Stomach (tissue), 8 donors: ENCODE measurements at regions not wholly inside any gene's neighbourhood (a gene's known extent, or its start where the extent isn't known, plus 50 kb on each side); places are given as distances from the start of the nearest gene placed in this dataset.

Source experiments
- DNase-seq, 2 donors: peaks; one replicate each; pipeline versions ENCODE4 v3.0.0 to v3.0.0-alpha.2; 2013 to 2019
- H3K27ac ChIP-seq, 5 donors: fragments of 200-600 bp in 4 of 5; sonication (generic) in 4 of 5; one replicate each; pipeline ENCODE4 v1.5.1; 2013 to 2019; ENCODE audit warnings: mild to moderate bottlenecking in 1 of 5, moderate library complexity in 1 of 5
- H3K27me3 ChIP-seq, 3 donors: fragments of 200-600 bp; sonication (generic); one replicate each; pipeline ENCODE4 v1.5.1; 2017 to 2019; ENCODE audit warnings: mixed run types in 1 of 3
- H3K36me3 ChIP-seq, 4 donors: fragments of 200-600 bp; sonication (generic); 1 replicate in 3 of 4; 2 replicates in 1 of 4; pipeline ENCODE4 v1.5.1; 2016 to 2019
- H3K4me1 ChIP-seq, 4 donors: fragments of 200-600 bp; sonication (generic); one replicate each; pipeline ENCODE4 v1.5.1; 2016 to 2019
- H3K4me3 ChIP-seq, 4 donors: fragments of 200-600 bp; sonication (generic) in 3 of 4; one replicate each; pipeline ENCODE4 v1.5.1; 2016 to 2019; ENCODE audit warnings: mild to moderate bottlenecking in 1 of 4
- H3K9me3 ChIP-seq, 4 donors: fragments of 200-600 bp; sonication (generic); one replicate each; pipeline ENCODE4 v1.5.1; 2016 to 2019
- CTCF ChIP-seq, 7 experiments: fragments of 450-650 bp in 4 of 7; fragments of 200-600 bp in 3 of 7; sonication (generic) in 3 of 7; IDR thresholded peaks; one replicate each; pipeline ENCODE4 v1.5.1; 2016 to 2019; ENCODE audit warnings: antibody characterized with exemption in 7 of 7, control low read depth in 2 of 7, mild to moderate bottlenecking in 1 of 7
- EP300 ChIP-seq: sonication (generic); formaldehyde crosslinking; IDR thresholded peaks from one replicate; pipeline ENCODE4 v1.6.1; 2017; ENCODE audit warnings: antibody characterized with exemption
- POLR2A ChIP-seq, 4 donors: fragments of 450-650 bp; IDR thresholded peaks; one replicate each; pipeline ENCODE4 v1.6.1; 2016; ENCODE audit warnings: antibody characterized with exemption in 4 of 4, control low read depth in 2 of 4, mild to moderate bottlenecking in 1 of 4, moderate library complexity in 1 of 4
- POLR2AphosphoS5 ChIP-seq, 3 donors: sonication (generic); formaldehyde crosslinking; IDR thresholded peaks; one replicate each; pipeline ENCODE4 v1.6.1; 2016; ENCODE audit warnings: antibody characterized with exemption in 3 of 3
- WGBS, 5 donors: extraction: QIAGEN DNeasy Blood & Tissue Kit in 3 of 5; methylation state at CpG; one replicate each; pipeline versions ENCODE4 v1.1.5 to v1.1.7; 2013 to 2018; 5-methylcytosine and 5-hydroxymethylcytosine counted together
- intact Hi-C: fragments of 100-400 bp; cut with DNase I; formaldehyde crosslinking; loops from one replicate; pipeline ENCODE4 v1.15.1; 2023; ENCODE audit warnings: low total_unique reads
- donor health status: healthy with polysubstance abuse.
- donor health status: Bipolar disorder and iron deficiency.
- donor health status: healthy.

- Histone ChIP-seq H3K9me3 (no peaks in the 10 kb centered on the region), H3K27me3 (no peaks in the 10 kb centered on the region), H3K36me3 (no peaks in the 10 kb centered on the region), H3K4me3 (no peak overlapping the region), H3K4me1 (no peaks in the 10 kb centered on the region), H3K27ac (no peak overlapping the region)
- DNase-seq, result no peak
- TF ChIP-seq EP300 (no peak), POLR2A (IDR thresholded peaks at IDR 0.05) (no peak), CTCF (IDR thresholded peaks at IDR 0.05) (no peak), POLR2AphosphoS5 (IDR thresholded peaks at IDR 0.05) (no peak)
- intact Hi-C loops, result no loop called here
- WGBS, 5 donors, result 66 to 91% (median 86%) methylated on average over 4 of the region's 4 CpGs
Measured at GRCh38 chr2:146229508-146230155, 1615.2 kb upstream of the ACVR2A start.

DNA sequence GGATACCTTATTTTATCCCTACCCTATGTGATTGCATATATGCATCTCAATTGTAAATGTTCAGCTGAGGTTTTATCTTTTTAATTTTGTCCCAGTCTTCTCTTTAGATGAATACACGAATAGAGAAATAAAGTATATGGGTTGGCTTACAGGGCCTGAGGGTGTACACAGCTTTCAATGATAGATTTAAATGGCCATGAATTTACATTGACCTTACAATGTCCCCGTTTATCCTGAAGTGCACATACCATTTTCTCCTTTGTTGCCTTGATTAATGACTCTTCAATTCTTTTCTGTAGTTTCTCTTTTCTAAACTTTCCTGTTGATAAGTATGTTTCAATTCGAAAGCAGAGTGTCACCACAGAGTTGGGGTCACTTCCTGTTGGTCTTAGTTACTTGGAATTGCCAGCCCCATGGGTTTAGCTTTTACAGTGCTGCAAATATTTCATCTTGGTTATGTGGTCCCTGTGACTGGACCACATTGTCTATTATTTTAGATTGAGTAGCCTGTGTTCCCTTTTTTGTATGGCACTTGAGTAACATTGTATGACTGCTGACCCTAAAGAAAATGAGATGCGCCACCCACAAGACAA, 1616.3 kb upstream of the ACVR2A start:
- no peaks in the 10 kb centered on the region for H3K36me3 ChIP-seq
- no peak overlapping the region for H3K27ac ChIP-seq
- no peak for DNase-seq
- H3K4me1 ChIP-seq, result no peaks in the 10 kb centered on the region
- TF ChIP-seq POLR2A (IDR thresholded peaks at IDR 0.05), result no peak
- TF ChIP-seq CTCF (IDR thresholded peaks at IDR 0.05), result no peak
- no peak for TF ChIP-seq EP300
- TF ChIP-seq POLR2AphosphoS5 (IDR thresholded peaks at IDR 0.05), result no peak
- H3K9me3 ChIP-seq, result no peaks in the 10 kb centered on the region
- intact Hi-C loops, result no loop called here
- no peak overlapping the region for H3K4me3 ChIP-seq
- no peaks in the 10 kb centered on the region for H3K27me3 ChIP-seq
- 50 to 66% (median 57%) methylated on average over 4 of the region's 4 CpGs for WGBS, 5 donors

DNA sequence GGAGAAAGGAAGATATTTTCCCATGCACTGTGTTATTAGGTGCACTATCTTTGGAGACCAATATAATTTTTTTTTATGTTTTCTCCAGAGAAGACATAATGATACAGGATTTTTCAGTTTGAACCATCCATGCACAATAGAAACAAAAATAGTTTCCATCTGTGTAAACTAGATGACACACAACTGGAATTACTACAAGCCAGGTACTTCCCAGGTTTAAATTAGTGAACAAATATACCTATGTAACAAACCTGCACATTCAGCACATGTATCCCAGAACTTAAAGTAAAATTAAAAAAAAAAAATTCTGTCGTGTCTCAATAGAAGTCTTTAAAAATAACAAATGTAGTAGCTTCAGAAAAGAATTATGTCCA, 1616.8 kb upstream of the ACVR2A start:
- H3K4me1 ChIP-seq, result no peaks in the 10 kb centered on the region
- no peaks in the 10 kb centered on the region for H3K9me3 ChIP-seq
- H3K27me3 ChIP-seq, result no peaks in the 10 kb centered on the region
- intact Hi-C loops, result no loop called here
- WGBS, 5 donors, result 54 to 63% (median 62%) methylated on average over 1 of the region's 1 CpG
- H3K36me3 ChIP-seq, result no peaks in the 10 kb centered on the region
- TF ChIP-seq POLR2A (IDR thresholded peaks at IDR 0.05) (no peak), POLR2AphosphoS5 (IDR thresholded peaks at IDR 0.05) (no peak), CTCF (IDR thresholded peaks at IDR 0.05) (no peak), EP300 (no peak)
- no peak overlapping the region for H3K27ac ChIP-seq
- no peak overlapping the region for H3K4me3 ChIP-seq
- no peak for DNase-seq

DNA sequence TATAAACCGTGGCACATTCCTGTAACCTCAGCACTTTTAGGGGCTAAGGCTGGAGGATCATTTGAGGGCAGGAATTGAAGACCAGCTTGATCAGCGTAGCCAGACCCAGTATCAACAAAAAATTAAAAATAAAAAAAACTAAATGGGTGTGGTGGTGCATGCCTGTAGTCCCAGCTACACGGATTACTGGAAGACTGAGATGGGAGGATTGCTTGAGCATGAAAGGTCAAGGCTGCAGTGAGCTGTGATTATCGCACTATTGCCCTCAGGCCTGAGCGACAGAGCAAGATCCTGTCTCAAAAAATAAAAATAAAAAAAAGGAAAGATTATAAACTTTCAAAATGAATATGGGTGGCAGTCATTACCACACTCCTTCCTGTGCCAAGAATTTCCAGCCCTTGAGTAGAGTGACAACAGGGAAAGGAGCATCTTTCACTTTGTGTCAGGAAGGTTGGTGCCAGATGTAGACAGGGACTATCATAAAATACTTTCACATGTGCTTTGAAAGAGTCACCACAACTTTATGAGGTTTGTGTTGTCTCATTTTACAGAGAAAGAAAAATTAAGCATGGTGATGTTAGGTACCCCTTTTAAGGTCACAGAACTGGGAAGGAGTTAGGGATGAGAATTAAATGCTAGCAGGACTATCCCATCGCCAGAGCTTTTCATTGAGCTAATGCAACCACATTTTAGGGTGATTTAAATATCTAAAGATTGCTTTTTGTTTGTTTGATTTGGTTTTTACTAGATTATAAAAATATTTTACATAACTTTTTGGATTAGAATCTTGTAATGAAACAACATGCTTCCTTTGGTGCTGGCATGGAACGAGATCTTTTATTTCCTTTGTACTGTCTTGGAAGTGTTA, 1617.4 kb upstream of the ACVR2A start:
- Histone ChIP-seq H3K9me3 (no peaks in the 10 kb centered on the region), H3K27ac (no peak overlapping the region), H3K36me3 (no peaks in the 10 kb centered on the region), H3K27me3 (no peaks in the 10 kb centered on the region), H3K4me3 (no peak overlapping the region), H3K4me1 (no peaks in the 10 kb centered on the region)
- 80 to 85% (median 84%) methylated on average over 7 of the region's 7 CpGs for WGBS, 5 donors
- intact Hi-C loops, result no loop called here
- no peak for TF ChIP-seq EP300
- no peak for DNase-seq
